ENCODE measurements at regions not wholly inside any gene's neighbourhood (a gene's known extent, or its start where the extent isn't known, plus 50 kb on each side); places are given as distances from the start of the nearest gene placed in this dataset.

- DNase-seq (ENCODE audit: low spot score), result no peak
- no peak for TF ChIP-seq CTCF (IDR thresholded peaks at IDR 0.05; ENCODE audit: extremely low read depth, insufficient read depth, missing control alignments)
- in situ Hi-C loops (cut with MboI; ENCODE audit: low pct_unique_long_range_greater_than_20kb, low sequenced_read_pairs, unreplicated experiment), result no loop called here
Observed at GRCh38 chr18:78563110-78563509, 416.5 kb upstream of the SALL3 start.

GRCh38 chr18:78564030-78564429 is 415.6 kb upstream of the SALL3 start:
- DNase-seq (ENCODE audit: low spot score), result no peak
- in situ Hi-C loops (cut with MboI; ENCODE audit: low pct_unique_long_range_greater_than_20kb, low sequenced_read_pairs, unreplicated experiment), result no loop called here
- TF ChIP-seq CTCF (IDR thresholded peaks at IDR 0.05; ENCODE audit: extremely low read depth, insufficient read depth, missing control alignments), result no peak

DNA sequence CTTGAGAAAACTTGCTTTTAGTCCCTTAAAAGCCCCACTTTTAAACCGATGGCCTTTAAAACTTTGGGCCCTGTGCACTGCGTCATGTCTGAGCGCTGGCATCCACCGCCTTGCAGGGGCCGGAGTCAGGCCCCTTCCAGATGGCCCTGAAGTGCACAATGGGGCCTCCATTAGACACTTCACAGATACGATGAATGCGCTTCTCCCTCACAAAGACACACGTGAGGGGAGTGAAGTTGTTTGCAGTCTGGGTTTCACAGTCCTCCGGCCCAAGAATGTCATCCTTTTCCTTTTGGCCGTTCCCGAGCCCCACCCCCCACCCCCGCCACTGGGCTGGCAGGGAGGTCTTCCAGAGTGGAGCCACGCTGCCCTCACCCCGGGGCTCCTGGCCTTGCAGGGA is 415.1 kb upstream of the SALL3 start:
- no peak for DNase-seq (ENCODE audit: low spot score)
- in situ Hi-C loops (cut with MboI; ENCODE audit: low pct_unique_long_range_greater_than_20kb, low sequenced_read_pairs, unreplicated experiment), result no loop called here
- TF ChIP-seq CTCF (IDR thresholded peaks at IDR 0.05; ENCODE audit: extremely low read depth, insufficient read depth, missing control alignments), result no peak

DNA sequence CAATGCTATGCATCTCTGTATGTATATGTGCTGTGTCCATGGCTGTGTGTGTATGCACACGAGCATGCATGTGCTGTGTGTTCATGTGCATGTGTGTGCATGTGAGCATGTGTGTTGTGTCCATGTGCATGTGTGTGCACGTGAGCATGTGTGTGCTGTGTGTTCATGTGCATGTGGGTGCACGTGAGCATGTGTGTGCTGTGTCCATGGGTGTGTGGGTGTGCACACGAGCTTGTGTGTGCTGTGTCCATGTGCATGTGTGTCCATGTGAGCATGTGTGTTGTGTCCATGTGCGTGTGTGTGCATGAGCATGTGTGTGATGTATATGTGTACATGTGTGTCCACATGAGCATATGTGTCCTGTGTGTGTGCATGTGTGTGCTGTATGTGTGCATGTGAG is 414.4 kb upstream of the SALL3 start:
- TF ChIP-seq CTCF (IDR thresholded peaks at IDR 0.05; ENCODE audit: extremely low read depth, insufficient read depth, missing control alignments), result no peak
- DNase-seq (ENCODE audit: low spot score), result no peak
- in situ Hi-C loops (cut with MboI; ENCODE audit: low pct_unique_long_range_greater_than_20kb, low sequenced_read_pairs, unreplicated experiment), result no loop called here

- in situ Hi-C loops (cut with MboI; ENCODE audit: low pct_unique_long_range_greater_than_20kb, low sequenced_read_pairs, unreplicated experiment), result no loop called here
- no peak for DNase-seq (ENCODE audit: low spot score)
- TF ChIP-seq CTCF (IDR thresholded peaks at IDR 0.05; ENCODE audit: extremely low read depth, insufficient read depth, missing control alignments), result no peak
Observed at GRCh38 chr18:78566065-78566464, 413.6 kb upstream of the SALL3 start.

GRCh38 chr18:78566720-78567119 is 412.9 kb upstream of the SALL3 start:
- no peak for DNase-seq (ENCODE audit: low spot score)
- in situ Hi-C loops (cut with MboI; ENCODE audit: low pct_unique_long_range_greater_than_20kb, low sequenced_read_pairs, unreplicated experiment), result no loop called here
- no peak for TF ChIP-seq CTCF (IDR thresholded peaks at IDR 0.05; ENCODE audit: extremely low read depth, insufficient read depth, missing control alignments)
